ENCODE measurements at regions not wholly inside any gene's neighbourhood (a gene's known extent, or its start where the extent isn't known, plus 50 kb on each side); places are given as distances from the start of the nearest gene placed in this dataset.

DNA sequence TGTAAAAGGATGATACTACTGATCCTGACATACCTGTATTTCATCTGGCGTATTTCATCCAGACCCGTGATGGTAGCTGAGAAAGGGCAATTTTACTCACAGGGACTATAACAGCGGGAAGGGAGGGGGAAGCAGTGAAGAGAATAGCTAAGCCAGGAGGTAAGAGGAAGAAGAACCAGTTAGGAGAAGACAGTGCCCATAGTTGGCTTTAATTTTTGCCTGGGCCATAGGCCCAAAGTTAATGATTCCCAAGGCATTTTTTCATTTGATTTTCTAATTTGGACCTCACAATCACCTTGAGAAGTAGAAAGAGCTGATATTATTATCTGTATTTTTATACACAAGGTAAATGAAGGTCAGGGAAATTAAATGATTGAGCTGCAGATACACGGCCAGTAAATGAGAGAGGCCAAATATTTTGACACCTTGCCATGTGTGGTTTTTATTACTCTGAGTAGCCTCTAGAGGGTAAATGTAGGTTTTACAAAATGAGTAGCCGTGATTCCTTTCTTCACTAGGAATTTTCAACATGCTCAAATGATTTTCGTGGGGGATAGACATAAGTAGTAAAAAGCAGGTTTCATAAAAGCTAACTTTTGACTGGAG lies 382.2 kb downstream of the FUT8 start:
- intact Hi-C loops (cut with micrococcal nuclease), result no loop called here

- intact Hi-C loops (cut with micrococcal nuclease), result no loop called here
Observed at GRCh38 chr14:65798216-65798615, 385.7 kb downstream of the FUT8 start.

GRCh38 chr14:65800694-65801093 lies 388.2 kb downstream of the FUT8 start:
- intact Hi-C loops (cut with micrococcal nuclease), result no loop called here

DNA sequence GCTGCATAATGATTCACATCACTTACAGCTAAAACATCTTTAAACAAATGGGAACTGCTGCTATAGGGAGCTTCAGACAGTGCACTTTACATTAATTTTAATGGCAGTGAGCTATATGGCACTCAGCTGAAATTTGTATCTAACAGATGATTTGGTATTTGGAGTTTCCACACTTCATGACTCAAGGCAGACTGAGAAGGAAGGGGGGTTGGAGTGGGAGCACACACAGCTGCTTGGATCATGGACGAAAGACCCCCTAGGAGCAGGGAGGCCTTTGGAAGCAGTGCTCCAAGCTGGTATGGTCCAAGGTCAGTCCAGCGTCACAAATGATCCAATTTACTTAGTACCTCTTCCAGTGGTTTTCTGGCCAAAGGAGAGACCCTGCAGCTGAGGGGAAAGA lies 389.7 kb downstream of the FUT8 start:
- intact Hi-C loops (cut with micrococcal nuclease), result no loop called here

GRCh38 chr14:65803885-65804284 lies 391.4 kb downstream of the FUT8 start:
- intact Hi-C loops (cut with micrococcal nuclease), result no loop called here

DNA sequence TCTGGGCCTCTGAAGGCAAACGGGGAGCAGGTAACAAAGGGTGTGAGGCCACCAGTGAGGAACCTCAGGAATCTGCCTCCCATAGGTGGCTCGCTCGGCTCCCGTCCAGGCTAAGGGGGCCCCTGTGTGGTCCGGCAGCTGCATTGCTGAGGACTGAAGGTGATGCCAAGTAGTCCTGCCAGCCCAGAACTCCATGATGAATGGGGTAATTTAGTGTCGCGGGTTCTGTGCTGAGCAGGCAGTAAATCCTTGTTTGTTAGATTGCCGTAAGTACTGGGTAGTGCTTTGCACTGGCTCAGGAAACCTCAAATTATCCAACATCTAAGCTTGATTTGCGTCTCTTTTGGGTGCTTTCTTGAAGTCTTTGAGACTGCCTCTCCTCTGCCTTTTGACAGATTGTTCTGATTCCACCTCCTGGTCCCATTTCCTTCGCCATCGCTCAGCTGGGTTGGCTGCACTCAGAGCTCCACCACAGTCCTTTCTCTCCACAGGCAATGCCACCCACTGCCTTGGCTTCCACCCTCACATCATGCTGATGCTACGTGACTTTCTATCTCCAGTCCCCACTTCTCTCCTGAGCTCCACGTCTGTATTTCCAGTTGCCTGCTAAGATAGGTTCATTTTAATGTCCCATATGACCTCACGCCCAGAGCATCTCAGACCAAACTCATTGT lies 392.0 kb downstream of the FUT8 start:
- intact Hi-C loops (cut with micrococcal nuclease), result no loop called here

DNA sequence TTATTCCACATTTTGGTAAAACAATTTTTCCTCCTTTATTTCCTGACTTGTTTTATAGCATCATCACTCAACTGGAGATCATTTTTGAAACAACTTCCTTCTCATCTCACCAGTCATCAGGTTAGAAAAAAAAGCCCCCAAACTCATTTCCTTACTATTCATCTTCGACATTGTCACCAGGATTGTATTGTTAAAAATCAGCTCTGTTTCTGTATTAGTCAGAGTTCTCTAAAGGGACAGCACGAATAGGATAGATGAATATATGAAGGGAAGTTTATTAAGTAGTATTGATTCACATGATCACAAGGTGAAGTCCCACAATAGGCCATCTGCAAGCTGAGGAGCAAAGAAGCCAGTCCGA lies 392.6 kb downstream of the FUT8 start:
- intact Hi-C loops (cut with micrococcal nuclease), result no loop called here

DNA sequence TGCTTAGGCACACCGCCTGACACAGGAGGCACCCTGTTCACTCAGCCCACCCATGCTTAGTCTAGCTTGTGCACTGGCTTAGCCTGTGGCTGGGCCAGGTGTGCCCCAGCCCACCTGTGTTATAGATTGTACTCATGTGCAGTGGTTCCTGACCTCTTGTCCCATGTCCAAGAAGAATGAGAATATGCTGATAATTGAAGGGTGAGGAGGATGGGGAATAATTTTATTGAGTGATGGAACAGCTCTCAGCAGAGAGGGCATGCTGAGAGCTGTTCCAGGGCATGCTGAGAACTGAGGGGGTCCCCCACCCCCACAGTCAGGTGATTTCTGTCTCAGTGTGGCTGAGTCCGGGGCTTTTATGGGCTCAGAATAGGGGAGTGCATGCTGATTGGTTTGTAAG lies 395.9 kb downstream of the FUT8 start:
- intact Hi-C loops (cut with micrococcal nuclease), result no loop called here

DNA sequence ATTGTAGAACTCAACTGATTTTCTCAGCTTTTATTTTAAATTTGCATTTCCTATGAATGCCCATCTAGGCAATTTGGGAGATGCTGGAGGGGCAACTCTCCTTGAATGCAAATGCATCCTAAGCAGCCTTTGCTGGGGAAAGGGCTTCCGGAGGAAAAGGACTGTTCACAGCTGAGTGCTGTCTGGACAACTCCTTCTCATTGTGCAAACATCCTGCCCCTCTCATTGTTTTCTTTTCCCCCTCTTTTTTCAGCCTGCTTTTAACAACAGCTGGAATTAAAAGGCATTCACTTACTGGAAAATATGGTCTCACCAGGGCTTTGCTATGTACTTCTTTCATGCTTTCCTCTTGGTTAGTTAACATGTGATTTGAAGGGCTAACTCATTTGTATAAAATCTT lies 397.8 kb downstream of the FUT8 start:
- intact Hi-C loops (cut with micrococcal nuclease), result loop anchor here (10.0 kb wide), 1 partner anchor 584 kb away; no protein-coding TSS in a partner anchor

DNA sequence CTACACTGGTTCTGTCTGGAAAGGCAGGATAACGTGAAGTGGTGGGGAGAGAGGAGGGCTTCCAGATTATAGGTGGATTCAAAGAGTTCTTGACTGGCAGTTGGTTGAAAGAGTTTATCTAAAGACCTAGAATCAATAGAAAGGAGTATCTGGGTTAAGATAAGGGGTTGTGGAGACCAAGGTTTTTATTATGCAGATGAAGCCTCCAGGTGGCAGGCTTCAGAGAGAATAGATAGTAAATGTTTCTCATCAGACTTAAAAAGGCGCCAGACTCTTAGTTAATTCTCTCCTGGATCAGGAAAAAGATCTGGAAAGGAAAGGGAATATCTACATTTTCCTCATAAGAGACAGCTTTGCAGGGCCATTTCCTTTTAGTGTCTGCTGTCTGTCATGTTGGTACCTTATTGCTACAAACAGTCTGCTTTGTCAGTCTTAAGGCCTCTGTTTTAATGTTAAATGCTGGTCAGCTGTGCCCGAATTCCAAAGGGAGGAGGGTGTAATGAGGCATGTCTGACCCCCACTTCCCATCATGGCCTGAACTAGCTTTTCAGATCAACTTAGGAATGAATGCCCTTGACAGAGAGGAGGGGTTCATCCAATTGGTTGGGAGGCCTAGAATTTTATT lies 401.3 kb downstream of the FUT8 start:
- intact Hi-C loops (cut with micrococcal nuclease), result loop anchor here (2.0 to 10.0 kb wide), 2 partner anchors 257 to 581 kb away; no protein-coding TSS in a partner anchor

DNA sequence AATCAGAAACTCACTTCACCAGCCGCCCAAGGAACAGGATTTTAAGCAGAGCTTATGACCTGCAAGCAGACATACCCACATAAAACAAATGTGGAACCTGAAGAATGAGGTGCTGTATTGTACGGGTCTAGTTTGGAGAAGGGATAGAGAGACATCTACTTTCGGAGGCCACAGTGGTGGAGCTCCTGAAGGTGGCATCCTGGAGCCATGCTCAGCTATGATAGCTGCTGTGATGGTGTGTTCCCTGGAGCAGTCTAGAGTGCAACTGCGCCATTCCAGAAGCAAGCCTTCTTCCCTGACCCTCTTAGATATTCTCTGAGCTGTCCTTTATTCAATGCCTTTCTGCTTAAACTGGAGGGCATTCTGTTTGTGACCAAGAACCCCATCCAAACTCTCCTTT lies 402.6 kb downstream of the FUT8 start:
- intact Hi-C loops (cut with micrococcal nuclease), result loop anchor here (2.0 to 10.0 kb wide), 2 partner anchors 256 to 580 kb away; no protein-coding TSS in a partner anchor

DNA sequence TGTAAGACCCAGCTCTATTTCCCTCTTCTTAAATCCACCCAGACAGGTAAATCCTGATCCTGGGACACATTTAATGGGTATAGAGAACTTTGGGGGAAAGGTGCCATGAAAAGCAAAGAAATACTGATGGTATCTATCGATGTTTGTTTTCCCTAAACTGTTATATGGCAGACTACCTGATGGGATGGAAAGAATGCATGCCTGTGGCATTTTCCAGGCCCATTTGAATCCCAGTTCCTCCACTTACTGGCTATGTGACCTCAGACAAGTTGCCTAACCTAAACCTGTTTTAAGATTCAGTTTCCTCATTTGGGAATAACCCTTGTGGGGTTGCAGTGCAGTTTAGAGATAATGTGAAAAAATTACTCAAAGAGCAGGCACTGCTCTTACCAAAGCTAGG lies 404.5 kb downstream of the FUT8 start:
- intact Hi-C loops (cut with micrococcal nuclease), result loop anchor here (10.0 kb wide), 1 partner anchor 578 kb away; no protein-coding TSS in a partner anchor

- intact Hi-C loops (cut with micrococcal nuclease), result loop anchor here (10.0 kb wide), 1 partner anchor 575 kb away; no protein-coding TSS in a partner anchor
Observed at GRCh38 chr14:65819569-65819968, 407.0 kb downstream of the FUT8 start.

GRCh38 chr14:65821224-65821753 lies 408.8 kb downstream of the FUT8 start:
- intact Hi-C loops (cut with micrococcal nuclease), result loop anchor here (10.0 kb wide), 1 partner anchor 836 kb away; the partner anchor contains the start of gene FNTB

DNA sequence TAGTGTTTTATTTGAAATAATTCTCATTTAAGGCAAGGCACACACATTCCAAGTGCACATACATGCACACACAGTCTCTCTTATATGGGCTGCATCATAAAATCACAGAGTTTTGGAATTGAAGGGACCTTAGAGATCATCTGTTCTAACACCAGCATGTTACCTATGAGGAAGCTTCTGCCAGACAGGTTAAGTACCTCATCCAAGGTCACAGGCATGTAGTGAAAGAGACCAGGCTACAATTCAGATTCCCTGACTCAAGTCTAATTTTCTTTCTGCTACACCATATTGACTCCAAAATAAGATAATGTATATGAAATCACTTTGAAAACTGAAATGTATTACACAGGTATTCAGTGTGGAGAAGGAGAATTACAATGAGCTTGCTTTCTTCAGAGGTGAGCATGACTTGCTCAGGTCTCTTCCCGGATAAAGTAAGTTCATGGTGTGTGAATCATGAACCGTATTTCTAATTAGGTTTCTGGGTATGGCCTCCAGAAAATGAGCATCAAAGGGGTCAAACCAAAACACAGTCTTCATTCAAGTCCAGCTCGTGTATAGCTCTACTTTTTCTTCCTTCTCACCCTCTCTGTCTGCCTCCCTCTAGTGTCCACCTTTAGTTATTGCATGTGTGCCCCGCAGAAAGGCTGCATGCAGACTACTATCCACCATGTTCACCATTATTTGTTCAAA lies 411.9 kb downstream of the FUT8 start:
- intact Hi-C loops (cut with micrococcal nuclease), result loop anchor here (1.0 to 10.0 kb wide), 8 partner anchors 23 to 840 kb away; partner anchors contain the start of gene FNTB

GRCh38 chr14:65824978-65825299 lies 412.4 kb downstream of the FUT8 start:
- intact Hi-C loops (cut with micrococcal nuclease), result loop anchor here (1.0 to 10.0 kb wide), 8 partner anchors 22 to 840 kb away; partner anchors contain the start of gene FNTB

GRCh38 chr14:65826946-65827345 lies 414.4 kb downstream of the FUT8 start:
- intact Hi-C loops (cut with micrococcal nuclease), result loop anchor here (10.0 kb wide), 1 partner anchor 842 kb away; the partner anchor contains the start of gene FNTB

DNA sequence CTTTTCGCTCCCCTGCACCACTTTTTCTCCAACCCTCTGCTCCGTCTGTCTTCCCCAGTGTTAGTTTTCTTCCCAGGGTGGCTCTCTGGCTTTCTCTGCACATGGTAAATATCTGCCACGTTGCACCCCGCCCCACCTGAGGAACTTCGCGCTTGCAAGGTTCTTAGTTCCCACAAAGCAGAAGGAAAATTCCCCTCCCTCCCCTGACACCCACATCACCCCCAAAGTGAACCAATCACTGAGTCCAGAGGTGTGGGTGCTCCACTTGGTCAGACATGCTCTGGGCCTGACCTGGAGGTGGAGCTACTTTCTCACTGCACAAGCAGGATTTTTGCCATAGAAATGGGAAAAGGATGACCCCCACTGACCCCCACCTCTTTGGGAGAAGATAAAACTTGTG lies 415.0 kb downstream of the FUT8 start:
- intact Hi-C loops (cut with micrococcal nuclease), result loop anchor here (10.0 kb wide), 1 partner anchor 843 kb away; the partner anchor contains the start of gene FNTB

GRCh38 chr14:65828396-65828795 lies 415.9 kb downstream of the FUT8 start:
- intact Hi-C loops (cut with micrococcal nuclease), result loop anchor here (10.0 kb wide), 1 partner anchor 844 kb away; the partner anchor contains the start of gene FNTB

DNA sequence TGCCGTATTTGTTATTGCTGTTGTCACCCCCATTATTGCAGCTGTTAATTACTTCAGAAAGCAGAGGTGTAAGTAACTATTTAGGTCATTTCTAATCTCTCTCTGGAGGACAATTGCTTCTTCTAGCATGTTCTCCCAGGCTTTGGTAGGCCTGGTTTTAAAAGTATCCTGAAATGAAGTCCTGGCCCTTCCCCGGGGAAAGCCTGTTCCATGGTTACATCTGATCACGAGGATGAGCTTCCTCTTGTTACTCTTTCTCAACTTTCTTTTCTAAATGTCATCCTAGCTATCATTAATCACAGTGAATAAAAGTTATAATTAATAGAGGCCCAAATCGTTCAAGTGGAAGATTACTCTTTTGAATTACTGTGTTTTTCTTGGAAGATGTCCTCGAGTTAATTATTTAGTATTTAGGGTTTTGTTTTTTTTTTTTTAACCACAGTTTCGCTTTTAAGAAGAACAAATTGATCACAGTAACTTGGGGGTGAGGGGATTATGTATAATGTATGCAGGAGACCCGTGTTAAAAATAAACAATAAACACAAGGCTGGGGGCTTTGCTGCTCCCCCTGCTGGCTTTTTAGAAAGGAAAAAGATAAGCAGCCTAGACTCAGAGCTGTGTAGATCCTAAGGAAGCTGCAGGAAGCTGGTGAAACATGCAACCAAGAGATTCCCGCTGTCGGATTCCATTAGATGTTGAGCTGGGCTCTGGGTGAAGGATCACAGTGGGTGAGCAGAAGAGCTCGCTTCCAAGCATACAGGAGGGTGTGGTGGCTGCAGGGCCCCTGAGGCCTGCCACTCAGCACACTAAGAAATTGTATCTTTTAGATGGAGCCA lies 420.1 kb downstream of the FUT8 start:
- intact Hi-C loops (cut with micrococcal nuclease), result no loop called here

Data from T-helper 1 cell treated with Interleukin-12 subunit alpha and Interleukin-12 subunit beta and Interleukin-4 antibody, amounts not matched to agents 30 ng/mL and 1 ng/mL, for 36 hours (primary cell).